Neural cell (in vitro differentiated cells): ENCODE measurements at regions not wholly inside any gene's neighbourhood (a gene's known extent, or its start where the extent isn't known, plus 50 kb on each side); places are given as distances from the start of the nearest gene placed in this dataset.

ENCODE experiments used
- CTCF ChIP-seq: fragments of 450-650 bp; IDR thresholded peaks from 2 replicates; pipeline ENCODE4 v1.5.1; 2014; ENCODE audit warnings: antibody characterized with exemption, mild to moderate bottlenecking, moderate library complexity; ENCODE audit not compliant: poor library complexity, severe bottlenecking
- EP300 ChIP-seq: fragments of 450-650 bp; conservative IDR thresholded peaks from 2 replicates; pipeline ENCODE4 v1.6.1; 2014; ENCODE audit warnings: antibody characterized with exemption, mild to moderate bottlenecking, moderate library complexity; ENCODE audit not compliant: poor library complexity, severe bottlenecking
- EZH2 ChIP-seq: fragments of 200-600, 300-800 bp; shearing (Covaris generic), sonication (generic); IDR thresholded peaks from 2 replicates; pipeline ENCODE4 v1.6.1; 2014; ENCODE audit warnings: antibody characterized with exemption, low read length, borderline replicate concordance, mild to moderate bottlenecking; ENCODE audit not compliant: insufficient read depth, poor library complexity, severe bottlenecking
- POLR2AphosphoS5 ChIP-seq: IDR thresholded peaks from 2 replicates; pipeline ENCODE4 v1.6.1; 2012
- RAD21 ChIP-seq: fragments of 450-650 bp; conservative IDR thresholded peaks from 2 replicates; pipeline ENCODE4 v1.6.1; 2014; ENCODE audit warnings: antibody characterized with exemption, mild to moderate bottlenecking, moderate library complexity
- SMC3 ChIP-seq: fragments of 450-650 bp; conservative IDR thresholded peaks from 2 replicates; pipeline ENCODE4 v1.6.1; 2014; ENCODE audit warnings: antibody characterized with exemption, mild to moderate bottlenecking, moderate library complexity; ENCODE audit not compliant: poor library complexity
- TAF1 ChIP-seq: IDR thresholded peaks from 2 replicates; pipeline ENCODE4 v1.6.1; 2012; ENCODE audit warnings: low read depth

- TF ChIP-seq POLR2AphosphoS5 (no peak), CTCF (no peak), SMC3 (no peak), EP300 (no peak), EZH2 (no peak), RAD21 (no peak), TAF1 (no peak)
Observed at GRCh38 chr4:108261026-108261425, 92.3 kb upstream of the LEF1 start.
